NAMALWA (cell line): ENCODE measurements at regions not wholly inside any gene's neighbourhood (a gene's known extent, or its start where the extent isn't known, plus 50 kb on each side); places are given as distances from the start of the nearest gene placed in this dataset.

Experiments used
- DNase-seq: peaks from one replicate; pipeline ENCODE4 v3.0.0-alpha.2; 2015; ENCODE audit warnings: low spot score

DNA sequence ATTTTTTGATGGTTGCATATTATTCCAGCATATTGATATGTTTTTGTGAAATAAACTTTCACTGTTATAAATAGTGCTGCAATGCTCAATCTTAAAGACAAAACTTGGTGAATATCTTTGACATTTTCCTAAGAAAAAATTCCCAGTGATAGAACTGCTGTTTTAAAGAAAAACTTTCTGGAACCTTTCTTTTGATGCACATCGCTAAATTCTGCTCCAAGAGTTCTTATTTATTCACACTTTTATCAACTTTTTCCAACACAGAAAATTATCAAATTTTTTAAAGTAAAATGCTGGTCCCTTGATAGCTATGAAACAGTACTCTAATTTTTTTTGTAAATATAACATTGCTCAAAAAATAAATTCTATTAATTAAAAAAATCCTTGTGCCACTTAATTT is 196.6 kb downstream of the HS3ST3A1 start:
- DNase-seq = no peak

DNA sequence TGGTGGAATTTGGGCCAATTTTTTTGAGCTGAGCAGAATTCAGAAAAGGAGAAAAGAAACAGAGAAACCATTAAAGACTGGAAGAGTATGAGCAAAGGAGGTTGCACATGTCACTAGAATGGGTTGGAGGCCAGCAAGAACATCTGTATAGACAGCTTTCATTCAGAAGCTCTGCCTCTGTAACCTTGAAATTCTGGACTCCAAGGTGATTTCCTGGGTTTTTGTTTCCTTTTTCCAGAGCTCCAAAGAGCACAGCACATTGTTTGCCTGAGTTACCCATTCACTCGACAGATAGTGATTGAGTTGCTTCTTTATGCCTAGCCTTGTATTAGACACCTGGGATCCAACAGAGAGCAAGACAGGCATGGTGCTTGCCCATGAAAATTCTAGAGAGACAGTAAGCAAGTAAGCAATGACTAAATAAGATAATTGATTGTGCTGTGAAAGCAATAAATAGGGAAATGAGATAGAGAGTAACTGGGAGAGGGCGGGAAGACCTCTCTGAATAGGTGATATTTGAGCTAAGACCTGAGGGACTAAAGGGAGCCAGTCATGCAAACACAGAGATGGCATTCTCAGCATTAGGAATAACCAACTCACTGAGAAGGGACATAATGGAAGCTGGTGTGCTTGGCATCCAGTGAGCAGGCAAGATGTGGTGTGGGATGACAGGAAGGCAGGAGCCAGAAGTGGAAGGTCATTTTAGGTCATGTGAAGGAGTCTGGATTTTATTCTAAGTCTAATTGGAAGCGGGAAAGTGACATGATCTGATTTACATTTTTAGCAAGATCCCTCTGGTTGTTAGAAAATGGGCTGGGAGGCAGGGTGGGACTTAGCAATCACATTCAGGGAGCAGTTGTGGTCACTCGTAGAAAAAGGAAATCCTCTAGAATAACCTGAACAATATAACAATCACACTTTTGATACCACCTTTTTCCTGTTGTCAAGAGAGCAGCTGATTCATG is 197.5 kb downstream of the HS3ST3A1 start:
- no peak for DNase-seq

DNA sequence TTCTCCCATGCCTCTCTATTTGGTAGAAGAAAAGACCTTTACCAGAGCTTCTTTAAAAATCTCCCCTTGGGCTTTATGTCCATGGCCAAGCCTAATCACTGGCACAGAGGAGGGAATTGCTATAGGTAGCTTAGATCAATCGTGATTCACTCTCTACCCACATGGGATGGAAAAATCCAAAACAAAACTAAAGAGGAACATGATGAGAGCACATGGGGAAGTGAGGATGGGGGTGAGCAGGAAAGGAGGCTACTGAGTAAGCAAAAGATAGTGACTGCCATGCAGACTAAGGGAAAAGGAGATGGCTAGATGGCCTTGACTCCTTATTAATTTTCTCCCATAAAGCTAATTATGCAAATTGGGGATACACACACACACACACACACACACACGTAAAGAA is 201.2 kb downstream of the HS3ST3A1 start:
- no peak for DNase-seq

DNA sequence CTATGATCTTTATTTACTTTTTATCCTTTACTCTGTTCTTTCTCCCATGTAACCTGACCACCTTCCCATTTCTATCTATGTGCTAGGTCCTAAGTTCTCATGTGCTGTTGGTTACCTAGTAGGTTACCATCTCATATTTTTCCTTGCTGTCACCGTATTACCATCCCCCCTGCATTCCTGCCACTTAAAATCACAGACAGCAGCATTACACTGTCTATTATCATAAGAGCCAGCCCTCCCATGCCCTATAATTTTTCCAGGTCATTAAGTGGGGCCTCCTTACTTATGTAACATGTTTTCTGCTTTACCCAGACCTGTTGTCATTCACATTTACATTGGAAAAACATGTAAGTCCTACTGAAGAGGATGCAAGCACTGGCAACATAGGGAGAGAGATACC is 202.9 kb downstream of the HS3ST3A1 start:
- no peak for DNase-seq

DNA sequence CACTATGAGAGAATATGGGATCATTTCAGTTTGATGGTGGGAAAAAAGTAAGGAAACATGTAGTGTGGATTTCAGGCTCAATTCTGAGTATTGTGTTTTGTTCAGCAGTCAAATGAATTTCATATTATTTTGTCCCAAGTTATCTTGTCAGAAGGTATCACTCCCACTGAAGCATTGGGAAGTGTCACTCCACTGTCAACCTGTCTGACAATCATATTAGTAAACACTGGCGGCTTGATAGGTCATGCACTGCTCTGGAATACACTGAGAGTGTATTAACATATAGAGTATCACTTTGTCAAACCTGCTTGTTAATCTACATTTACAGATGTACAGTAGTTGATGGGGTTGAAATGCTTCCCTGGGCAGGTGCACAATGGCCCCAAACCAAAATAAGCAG is 203.6 kb downstream of the HS3ST3A1 start:
- no peak for DNase-seq

DNA sequence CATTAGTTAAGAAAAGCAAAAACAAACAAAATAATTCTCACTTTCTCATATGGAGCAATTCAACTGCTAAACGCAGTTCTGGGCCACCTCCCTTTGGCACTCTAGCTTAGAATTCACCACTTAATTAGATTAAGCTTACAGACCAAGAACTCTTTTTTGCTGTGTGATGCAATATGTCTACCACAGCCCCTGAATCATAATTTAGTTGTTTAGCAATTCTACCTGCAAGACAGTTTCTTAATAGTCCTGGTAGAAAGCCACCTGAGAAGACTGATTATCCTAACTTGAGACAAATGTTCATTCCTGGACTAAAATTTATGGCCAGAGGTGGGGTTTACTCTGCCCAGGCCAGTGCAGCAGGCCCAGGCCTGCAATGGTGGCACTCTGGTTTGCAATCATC is 205.9 kb downstream of the HS3ST3A1 start:
- no peak for DNase-seq

DNA sequence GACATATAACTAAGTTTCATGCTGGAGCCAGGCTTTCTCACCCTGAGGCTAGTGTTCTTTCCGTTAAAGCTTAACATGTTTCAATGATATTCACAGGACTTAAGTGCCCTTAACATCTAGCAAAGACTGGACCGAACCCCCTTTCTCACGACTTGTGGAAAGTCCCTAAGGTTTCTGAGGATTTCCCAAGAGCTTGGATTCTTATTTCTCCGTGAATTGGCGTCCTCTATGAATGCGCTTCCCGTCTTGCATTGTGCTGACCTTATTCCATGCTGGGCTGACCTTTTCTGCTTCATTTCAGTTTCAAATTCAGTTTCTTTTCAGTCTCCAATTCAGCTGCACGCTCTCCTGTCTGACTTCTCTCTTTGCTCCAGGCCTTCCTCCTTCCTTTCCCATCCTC is 206.4 kb downstream of the HS3ST3A1 start:
- no peak for DNase-seq

DNA sequence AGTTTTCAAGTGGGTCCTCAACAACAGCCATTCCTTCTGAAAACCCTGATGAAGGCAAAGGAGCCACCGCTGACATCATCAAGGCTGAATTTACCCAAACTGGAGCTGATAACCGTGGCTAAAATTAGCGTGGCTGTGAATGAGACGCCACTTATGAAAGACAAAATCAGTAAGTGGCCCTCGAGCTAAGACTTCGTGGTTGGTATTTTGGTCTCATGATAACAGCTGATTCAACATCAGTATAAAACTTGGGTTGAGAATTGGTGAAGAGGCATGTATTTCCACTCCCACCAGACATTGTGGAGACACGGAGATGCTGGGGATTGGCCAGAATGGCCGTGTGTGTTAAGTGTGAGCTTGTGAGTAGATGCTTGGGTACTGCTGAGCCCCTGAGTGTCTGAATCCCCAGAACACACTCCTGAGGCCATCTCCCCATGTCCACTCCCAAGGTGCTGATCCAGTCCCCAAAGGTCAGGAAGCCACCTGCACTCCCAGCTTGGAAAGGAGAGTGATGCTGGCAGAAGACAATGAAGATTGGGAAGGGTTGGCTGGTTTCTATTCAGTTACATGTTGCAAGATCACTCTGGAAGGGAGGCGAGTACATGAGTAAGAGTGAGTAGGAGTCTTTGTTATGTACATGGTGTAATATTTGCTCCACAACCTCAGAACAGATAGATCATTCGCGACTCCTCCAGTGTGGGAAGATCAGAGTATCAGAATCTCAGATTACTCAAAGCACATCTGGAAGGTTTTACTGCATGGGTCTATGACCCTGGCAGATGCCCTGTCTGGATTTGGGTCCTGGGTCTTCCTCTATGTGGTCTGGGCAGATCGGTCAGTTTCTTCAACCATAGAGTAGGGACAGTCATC is 207.7 kb downstream of the HS3ST3A1 start:
- DNase-seq = no peak

DNA sequence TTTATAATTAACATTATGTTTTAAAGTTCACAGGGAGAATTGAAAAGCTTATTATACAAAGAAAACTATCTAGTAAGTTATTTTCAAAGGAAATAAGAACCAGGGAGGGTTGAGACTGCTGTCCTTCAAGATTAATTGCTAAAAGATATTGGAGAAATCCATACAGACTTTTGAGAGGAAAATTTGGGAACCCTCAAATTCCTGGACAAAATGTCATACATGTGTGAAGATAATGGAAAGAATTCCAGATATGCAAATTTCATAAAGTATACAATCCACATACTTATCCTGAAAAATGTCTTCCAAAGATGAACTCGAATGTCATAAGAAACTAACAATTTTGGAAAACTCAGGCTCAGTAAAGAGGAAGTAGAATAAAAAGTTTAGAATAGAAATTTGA is 213.8 kb downstream of the HS3ST3A1 start:
- DNase-seq = no peak

DNA sequence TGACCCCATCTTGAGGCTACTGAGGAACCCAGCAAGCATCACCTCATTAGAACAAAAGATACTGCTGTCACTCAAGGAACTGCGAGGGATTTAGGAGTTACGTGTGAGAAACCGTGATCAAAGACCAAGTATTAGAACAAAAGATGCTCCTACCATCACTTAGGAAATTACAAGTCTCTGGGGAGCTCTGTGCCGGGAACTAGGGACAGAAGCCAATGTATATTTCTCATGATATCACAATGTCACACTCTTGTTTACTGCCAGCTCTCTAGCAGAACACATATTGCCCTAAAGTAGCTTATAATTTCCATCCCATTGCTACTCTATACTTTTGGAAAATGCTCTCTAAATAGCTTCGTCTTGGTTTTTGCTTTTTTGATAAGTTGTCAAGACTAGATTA is 214.5 kb downstream of the HS3ST3A1 start:
- DNase-seq = no peak

DNA sequence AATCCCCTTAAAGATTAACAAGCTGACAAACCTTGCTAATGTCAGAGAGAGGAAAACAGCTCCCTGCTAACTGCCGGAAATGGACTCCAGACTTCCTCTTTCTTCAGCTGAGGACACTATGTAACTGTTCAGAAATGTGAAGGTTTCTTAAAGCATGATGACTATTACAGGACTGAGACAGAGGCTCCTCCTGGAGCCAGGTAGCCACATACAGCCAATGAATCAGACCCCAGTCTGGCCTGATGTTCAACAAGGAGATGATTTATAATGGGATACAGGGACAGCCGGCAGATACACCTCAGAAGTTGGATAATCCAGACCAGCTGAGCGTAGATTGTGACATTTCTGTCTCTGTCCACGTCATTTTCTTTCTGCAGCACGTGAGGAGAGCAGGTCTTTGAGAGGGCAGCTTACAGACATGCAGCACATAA is 216.2 kb downstream of the HS3ST3A1 start:
- no peak for DNase-seq

DNA sequence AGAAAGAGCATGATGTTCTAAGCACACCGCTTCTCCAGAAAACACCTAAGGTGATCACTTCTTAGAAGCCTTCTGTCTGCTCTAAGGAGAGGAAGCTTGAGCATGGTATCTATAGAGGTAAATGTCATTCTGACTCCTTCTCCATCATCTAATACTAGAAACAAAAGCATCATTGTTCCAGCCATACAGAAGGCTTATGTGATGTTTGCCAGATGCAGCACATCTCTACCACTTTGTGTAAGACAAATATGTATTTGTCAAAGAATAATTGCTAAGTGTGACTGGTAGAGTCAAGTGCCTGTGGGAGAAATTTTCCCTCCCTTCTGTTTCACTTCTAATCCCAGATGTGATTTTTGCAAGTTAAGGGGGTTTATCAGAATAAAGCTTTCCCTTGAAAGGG is 217.1 kb downstream of the HS3ST3A1 start:
- DNase-seq = no peak

DNA sequence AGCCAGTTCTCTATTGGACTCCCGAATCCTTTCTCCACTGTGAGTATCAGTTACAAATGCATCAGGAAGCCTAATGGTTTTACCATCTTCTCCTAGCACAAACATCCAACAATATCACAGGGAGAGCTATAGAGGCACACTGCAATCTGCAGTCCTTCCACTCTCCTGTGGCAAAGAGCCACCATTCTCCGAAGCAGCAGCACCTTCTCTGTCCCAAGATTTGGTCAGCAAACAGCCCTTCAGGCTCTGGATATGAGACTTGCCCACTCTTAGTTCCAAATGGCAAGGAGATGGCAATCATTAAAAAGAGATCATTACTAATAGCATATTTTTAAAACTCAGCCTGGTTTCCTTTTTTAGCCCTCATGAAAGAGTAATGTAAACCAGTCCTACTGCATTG is 223.4 kb downstream of the HS3ST3A1 start:
- DNase-seq = no peak

DNA sequence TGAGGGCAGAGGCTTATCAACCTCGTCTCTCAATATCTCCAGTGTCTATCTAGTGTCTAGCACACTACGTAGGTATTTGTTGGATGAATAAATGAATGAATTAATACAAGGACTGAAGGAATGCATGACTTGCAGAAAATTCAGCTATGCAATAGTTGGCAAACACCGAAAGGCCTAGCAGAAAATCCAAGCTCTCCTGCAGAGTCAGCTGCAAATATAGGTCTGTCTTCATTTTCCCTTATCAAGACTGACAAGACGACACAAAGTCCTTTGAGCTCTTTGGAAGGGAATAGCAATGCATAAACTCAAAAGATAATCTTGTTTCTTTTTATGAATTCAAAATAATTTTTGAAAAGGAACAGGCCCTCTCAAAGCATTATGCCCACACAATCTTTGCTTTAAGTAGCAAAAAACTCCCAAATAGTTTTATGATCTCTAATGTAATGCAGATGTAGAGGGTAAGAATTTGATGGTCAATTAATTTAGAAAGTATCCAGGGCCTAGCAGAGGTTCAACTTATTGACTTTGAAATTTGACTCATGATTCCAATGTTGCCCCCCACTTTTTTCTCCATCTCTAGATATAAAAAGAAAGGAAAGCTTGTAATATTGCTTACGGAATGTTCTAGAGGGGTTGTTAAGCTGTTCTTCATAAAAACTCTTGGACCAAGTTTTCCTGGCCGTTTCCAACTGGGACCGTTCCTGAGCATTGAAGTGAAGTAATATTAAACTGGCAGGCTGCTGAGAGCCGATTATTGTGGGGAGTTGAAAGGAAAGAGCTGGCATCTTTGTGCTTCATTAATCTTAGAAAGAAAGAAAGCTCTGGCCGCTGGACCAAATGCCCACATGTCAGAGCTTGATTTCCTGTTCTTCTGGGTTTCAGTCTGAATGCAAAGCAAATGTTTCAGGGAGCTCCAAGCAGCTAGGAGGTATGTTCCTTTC is 227.3 kb downstream of the HS3ST3A1 start:
- no peak for DNase-seq

DNA sequence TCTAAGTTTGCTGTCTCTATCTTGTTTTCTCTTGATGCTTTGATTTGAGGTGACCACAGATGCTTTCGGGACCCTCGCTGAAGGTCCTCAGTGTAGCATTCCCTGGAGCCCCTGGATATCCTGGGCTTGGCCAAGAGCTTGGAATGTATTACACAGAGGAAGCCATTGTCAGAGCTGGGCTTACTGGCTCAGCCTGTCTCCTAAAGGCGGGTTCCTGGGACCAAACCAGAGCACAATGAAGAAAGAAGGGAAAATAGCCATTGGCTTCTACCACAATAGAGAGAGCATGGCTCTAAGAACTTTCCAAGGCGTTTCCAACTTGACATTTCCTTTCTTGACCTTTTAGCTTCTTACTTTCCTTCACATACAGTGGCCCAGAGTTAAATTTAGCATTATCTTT is 229.3 kb downstream of the HS3ST3A1 start:
- no peak for DNase-seq

DNA sequence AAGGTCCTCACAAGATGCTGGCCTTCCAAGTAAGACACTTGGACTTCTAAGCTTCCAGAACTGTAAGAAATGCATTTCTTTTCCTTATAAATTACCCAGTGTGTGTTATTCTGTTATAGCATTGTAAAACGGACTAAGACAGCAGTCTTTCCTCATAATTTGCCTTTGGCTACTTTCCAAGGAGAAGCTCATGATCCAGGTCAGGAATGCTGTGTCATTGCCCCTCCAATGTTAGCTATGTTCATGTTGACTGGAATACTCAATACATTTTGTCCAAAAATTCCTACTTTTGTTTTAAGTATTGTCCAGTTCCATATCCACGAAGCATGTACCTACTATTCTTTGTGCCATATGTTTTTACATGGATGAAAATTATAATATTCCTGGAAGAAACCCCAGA is 234.6 kb downstream of the HS3ST3A1 start:
- no peak for DNase-seq

DNA sequence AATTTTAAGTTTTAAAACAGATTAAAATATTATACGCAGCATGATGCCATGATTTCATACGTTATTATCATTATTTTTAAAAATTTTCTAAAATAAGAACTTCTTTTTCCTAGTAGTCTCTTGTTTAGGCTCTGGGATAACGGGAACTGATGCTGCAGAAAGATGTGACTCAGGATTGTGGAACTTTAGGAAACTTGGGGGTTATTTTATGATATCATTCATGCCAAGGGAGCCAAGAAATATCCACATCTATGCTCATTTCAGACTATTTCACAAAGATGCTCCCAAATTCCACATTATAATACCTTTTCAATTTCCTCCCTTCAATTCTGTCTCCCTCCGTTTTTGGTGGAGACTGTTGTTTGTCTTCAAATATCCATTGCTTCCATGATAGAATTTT is 236.4 kb downstream of the HS3ST3A1 start:
- DNase-seq = no peak

DNA sequence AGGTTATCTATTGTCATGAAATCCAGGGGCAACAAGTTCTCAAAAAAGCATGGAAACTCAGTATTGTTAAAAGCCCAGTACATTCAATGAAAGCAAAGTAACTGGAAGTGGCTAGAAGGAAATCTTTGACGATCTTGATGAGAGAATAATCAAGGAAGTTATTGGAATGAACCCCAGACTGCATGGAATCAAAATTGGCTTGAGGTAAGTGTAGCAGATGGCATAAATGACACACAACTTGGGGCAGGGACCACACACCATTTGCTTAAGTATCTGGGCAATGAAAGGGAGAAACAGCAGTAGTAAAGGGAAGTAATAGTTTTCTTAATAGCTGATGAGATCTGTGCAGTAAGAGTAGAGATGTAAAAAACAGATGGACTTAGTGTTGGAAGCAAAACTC is 238.0 kb downstream of the HS3ST3A1 start:
- DNase-seq = no peak

DNA sequence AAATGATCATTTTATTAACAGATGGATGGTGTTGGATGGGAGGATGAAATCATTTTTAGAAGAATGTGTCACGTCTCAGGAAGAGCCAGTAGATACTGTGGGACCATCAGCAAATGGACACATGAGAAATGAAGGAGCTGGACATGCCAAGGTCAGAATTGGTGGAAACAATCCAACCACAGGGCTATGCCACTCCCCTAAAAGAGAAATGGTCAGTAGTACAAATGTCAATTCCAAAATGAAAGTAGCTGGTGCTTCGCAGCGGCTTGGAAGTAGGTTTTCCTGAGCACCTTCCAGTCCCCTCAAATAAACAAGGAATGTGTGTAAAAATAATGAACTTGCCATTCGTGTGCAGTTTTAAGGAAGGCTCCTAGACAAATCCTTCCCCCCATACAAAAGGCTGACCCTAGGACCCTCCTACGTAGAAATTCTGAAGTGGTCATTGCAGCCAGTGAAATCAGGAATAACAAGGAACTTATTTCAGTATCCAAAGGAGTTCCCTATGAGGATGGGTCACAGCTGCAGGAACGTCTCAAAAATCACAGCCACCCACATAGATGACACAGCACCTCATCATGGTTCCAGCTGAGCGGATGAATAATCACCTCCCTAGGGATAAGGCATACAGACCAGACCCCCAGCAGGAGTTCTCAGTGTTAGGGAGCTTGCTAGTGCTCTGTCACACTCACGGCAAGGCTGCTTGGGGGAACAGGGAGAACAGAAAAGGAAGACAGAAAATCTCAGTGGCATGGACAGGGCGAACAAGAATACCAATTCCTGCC is 239.2 kb downstream of the HS3ST3A1 start:
- DNase-seq = no peak

DNA sequence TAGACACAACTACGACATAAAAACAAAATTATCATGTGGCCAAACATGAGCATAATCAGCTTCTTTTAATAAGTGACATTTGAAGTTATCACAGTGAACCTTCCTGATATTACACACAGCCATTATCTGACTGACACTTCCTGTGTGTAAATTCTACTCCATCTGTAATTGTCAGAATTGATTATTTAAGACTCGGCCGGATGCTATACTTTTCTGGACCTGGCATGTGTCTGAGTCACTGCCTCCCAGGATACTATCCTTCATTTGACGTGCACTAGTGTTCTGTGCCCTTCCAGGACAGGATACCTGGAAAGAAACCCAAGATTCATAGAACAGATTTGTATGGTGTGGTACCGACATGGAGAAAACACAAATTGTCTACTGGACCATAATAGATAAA is 242.0 kb downstream of the HS3ST3A1 start:
- DNase-seq = no peak

DNA sequence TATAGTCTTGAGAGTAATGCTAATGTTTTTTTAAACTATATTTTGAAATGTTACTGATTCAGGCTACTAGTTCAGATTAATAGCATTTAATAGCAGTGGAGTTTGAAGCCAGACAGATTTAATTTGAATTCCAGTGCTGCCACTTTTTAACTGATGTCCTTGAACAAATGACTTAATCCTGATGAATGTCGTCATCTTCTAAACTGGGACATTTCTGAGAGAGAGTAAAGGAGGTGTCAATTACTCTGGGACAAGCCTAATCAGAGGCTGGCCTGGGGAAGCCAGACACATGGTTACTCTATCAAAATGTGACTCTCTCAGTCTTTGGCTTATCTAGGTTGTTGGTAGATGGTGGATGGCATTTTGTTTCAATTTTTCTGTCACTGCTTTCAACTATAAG is 246.7 kb downstream of the HS3ST3A1 start:
- DNase-seq = no peak
